ENCODE measurements at regions not wholly inside any gene's neighbourhood (a gene's known extent, or its start where the extent isn't known, plus 50 kb on each side); places are given as distances from the start of the nearest gene placed in this dataset.

DNA sequence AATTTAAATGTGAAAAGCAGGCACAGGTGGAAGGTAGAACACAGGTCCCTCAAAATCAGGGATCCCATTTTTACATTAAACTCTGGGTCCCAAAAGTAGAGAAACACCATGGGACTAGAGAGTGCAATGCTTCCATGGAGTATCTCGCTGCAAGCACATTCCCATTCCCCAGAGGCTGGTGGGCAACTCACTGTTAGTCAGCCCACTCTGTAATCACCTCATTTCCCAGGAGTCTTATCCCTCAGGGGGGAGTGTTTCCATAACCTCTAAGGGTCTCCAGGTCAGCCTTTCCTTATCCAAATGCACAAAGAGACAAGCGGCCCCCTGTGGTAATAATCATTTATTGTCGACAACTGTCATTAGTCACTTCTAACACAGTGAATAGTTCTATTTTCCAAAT is 490.1 kb upstream of the LRRC7 start:
- Histone ChIP-seq H3K27ac (no peak overlapping the region), H3K36me3 (no peaks in the 10 kb centered on the region), H3K4me3 (no peak overlapping the region), H3K9me3 (no peaks in the 10 kb centered on the region), H3K27me3 (no peaks in the 10 kb centered on the region), H3K4me1 (no peaks in the 10 kb centered on the region)
- TF ChIP-seq EP300 (IDR thresholded peaks at IDR 0.05) (no peak), POLR2AphosphoS5 (IDR thresholded peaks at IDR 0.05) (no peak), CTCF (IDR thresholded peaks at IDR 0.05) (no peak), POLR2A (IDR thresholded peaks at IDR 0.05) (no peak)
- WGBS, 2 donors = 82 to 84% methylated on average over 3 of the region's 3 CpGs
- ATAC-seq (ENCODE audit: low FRiP score in 2 of 2) (no peak), DNase-seq (no peak)

GRCh38 chr1:69081668-69082067 is 486.1 kb upstream of the LRRC7 start:
- DNase-seq = no peak
- Histone ChIP-seq H3K27ac (no peak overlapping the region), H3K4me1 (no peaks in the 10 kb centered on the region), H3K4me3 (no peak overlapping the region), H3K27me3 (no peaks in the 10 kb centered on the region), H3K9me3 (no peaks in the 10 kb centered on the region), H3K36me3 (no peaks in the 10 kb centered on the region)
- ATAC-seq (ENCODE audit: low FRiP score in 2 of 2) = peak in 1 of 2 donors; percentile 50
- 52 to 58% methylated on average over 3 of the region's 3 CpGs for WGBS, 2 donors
- TF ChIP-seq POLR2AphosphoS5 (IDR thresholded peaks at IDR 0.05) (no peak), EP300 (IDR thresholded peaks at IDR 0.05) (no peak), CTCF (IDR thresholded peaks at IDR 0.05) (no peak), POLR2A (IDR thresholded peaks at IDR 0.05) (no peak)

DNA sequence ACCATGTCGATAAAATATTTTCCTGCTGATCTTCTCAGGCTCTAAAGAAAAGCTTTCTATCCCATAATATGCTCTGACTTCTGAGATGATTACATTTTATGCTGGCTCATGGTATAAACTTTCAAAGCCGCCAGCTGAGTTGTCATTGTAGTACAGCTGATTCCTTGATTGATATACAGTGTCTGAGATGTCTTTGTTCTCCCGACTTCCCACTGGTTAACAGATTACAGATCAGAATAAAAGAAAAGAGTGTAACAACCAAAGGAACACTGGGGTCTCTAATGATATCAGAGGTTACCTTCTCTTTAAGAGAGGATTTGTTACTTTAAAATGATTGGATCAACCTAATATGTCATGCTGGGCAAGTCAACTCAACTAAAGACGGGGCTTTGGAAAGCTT is 485.4 kb upstream of the LRRC7 start:
- TF ChIP-seq POLR2A (IDR thresholded peaks at IDR 0.05) (no peak), EP300 (IDR thresholded peaks at IDR 0.05) (no peak), CTCF (IDR thresholded peaks at IDR 0.05) (no peak), POLR2AphosphoS5 (IDR thresholded peaks at IDR 0.05) (no peak)
- no peaks in the 10 kb centered on the region for H3K27me3 ChIP-seq
- ATAC-seq (ENCODE audit: low FRiP score in 2 of 2) (no peak), DNase-seq (no peak)
- H3K27ac ChIP-seq = no peak overlapping the region
- no peak overlapping the region for H3K4me3 ChIP-seq
- H3K9me3 ChIP-seq = no peaks in the 10 kb centered on the region
- H3K36me3 ChIP-seq = no peaks in the 10 kb centered on the region
- H3K4me1 ChIP-seq = no peaks in the 10 kb centered on the region
- 44 to 59% methylated on average over 4 of the region's 4 CpGs for WGBS, 2 donors

DNA sequence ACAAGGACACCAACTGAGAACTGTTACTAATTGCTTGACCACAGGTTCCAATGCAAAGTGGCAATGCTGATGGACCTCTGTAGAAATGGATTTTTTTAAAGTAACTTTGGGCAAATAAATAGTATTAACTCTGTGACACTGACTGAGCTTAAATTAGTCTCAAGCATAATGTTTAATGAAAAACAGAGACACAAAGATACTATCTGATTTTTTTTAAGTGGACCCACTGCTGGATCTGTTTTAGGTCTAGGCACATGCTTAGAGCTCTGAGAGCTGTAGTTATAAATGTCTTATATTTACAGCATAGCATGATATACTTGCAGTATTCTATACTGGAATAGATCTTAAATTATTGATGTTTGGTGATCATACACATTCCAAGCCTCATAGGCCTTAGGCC is 481.6 kb upstream of the LRRC7 start:
- Histone ChIP-seq H3K27ac (no peak overlapping the region), H3K27me3 (no peaks in the 10 kb centered on the region), H3K36me3 (no peaks in the 10 kb centered on the region), H3K4me1 (no peaks in the 10 kb centered on the region), H3K4me3 (no peak overlapping the region), H3K9me3 (no peaks in the 10 kb centered on the region)
- TF ChIP-seq POLR2A (IDR thresholded peaks at IDR 0.05) (no peak), POLR2AphosphoS5 (IDR thresholded peaks at IDR 0.05) (no peak), CTCF (IDR thresholded peaks at IDR 0.05) (no peak), EP300 (IDR thresholded peaks at IDR 0.05) (no peak)
- DNase-seq (no peak), ATAC-seq (ENCODE audit: low FRiP score in 2 of 2) (no peak)

- ATAC-seq (ENCODE audit: low FRiP score in 2 of 2) (no peak), DNase-seq (no peak)
- Histone ChIP-seq H3K4me3 (no peak overlapping the region), H3K4me1 (no peaks in the 10 kb centered on the region), H3K27ac (no peak overlapping the region), H3K27me3 (no peaks in the 10 kb centered on the region), H3K36me3 (no peaks in the 10 kb centered on the region), H3K9me3 (no peaks in the 10 kb centered on the region)
- WGBS, 2 donors = 73% methylated on average over 1 of the region's 1 CpG
- TF ChIP-seq POLR2AphosphoS5 (IDR thresholded peaks at IDR 0.05) (no peak), POLR2A (IDR thresholded peaks at IDR 0.05) (no peak), EP300 (IDR thresholded peaks at IDR 0.05) (no peak), CTCF (IDR thresholded peaks at IDR 0.05) (no peak)
These were observed 479.2 kb upstream of the LRRC7 start for GRCh38 chr1:69088571-69088970.
